ENCODE measurements at regions not wholly inside any gene's neighbourhood (a gene's known extent, or its start where the extent isn't known, plus 50 kb on each side); places are given as distances from the start of the nearest gene placed in this dataset.

DNA sequence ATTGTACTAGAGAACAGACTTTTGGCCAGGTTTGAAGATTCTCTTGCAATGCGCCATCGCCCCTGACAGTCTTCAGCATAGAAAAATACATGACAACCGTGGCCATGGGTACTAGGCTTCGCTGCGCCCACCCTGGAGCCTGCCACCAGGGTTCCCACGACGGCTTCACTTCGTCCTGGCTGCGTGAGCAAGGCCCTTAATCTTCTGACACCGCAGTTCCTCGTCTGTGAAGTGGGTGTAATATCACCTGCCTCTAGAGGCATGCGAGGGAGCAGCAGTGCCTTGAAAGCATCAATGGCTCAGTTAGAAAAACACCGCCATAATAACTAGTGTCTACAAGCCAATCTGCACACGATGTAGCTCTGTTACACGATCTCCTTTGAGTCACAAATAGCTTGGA lies 175.2 kb upstream of the HS6ST1 start:
- Histone ChIP-seq H3K4me1 (peaks cover 0 to 14% of the 10 kb centered on the region in 2 donors), H3K27ac (no peak overlapping the region)
- DNase-seq (ENCODE audit: low spot score in 2 of 2), result peak in 1 of 2 donors; percentile 42

DNA sequence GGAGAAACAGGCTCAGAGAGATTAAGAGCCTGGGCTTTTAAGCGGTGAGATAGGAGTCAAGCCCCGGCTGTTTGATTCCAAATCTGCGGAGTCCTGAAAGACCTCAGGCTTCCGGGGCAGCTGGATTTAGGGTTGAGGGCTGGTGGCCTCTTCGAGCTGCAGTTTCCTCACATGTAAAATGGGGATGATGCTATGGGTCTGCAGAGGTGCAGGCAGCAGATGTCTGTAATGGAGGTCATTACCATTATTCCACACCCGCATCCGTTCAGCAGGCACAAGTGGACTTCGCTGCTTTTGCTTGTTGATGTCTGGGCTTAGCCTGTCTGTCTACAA lies 175.6 kb upstream of the HS6ST1 start:
- peak in 1 of 2 donors; percentile 46 for DNase-seq (ENCODE audit: low spot score in 2 of 2)
- intact Hi-C loops (cut with DNase I), result no loop called here
- no peaks in the 10 kb centered on the region for H3K36me3 ChIP-seq
- peak overlapping the region; percentile 8 to 35 for H3K4me3 ChIP-seq
- no peak overlapping the region for H3K27ac ChIP-seq
- H3K4me1 ChIP-seq, result peaks cover 0 to 14% of the 10 kb centered on the region in 2 donors
- H3K9me3 ChIP-seq, result no peaks in the 10 kb centered on the region
- H3K27me3 ChIP-seq, result no peaks in the 10 kb centered on the region
- TF ChIP-seq, protein P1, sequence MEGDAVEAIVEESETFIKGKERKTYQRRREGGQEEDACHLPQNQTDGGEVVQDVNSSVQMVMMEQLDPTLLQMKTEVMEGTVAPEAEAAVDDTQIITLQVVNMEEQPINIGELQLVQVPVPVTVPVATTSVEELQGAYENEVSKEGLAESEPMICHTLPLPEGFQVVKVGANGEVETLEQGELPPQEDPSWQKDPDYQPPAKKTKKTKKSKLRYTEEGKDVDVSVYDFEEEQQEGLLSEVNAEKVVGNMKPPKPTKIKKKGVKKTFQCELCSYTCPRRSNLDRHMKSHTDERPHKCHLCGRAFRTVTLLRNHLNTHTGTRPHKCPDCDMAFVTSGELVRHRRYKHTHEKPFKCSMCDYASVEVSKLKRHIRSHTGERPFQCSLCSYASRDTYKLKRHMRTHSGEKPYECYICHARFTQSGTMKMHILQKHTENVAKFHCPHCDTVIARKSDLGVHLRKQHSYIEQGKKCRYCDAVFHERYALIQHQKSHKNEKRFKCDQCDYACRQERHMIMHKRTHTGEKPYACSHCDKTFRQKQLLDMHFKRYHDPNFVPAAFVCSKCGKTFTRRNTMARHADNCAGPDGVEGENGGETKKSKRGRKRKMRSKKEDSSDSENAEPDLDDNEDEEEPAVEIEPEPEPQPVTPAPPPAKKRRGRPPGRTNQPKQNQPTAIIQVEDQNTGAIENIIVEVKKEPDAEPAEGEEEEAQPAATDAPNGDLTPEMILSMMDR (IDR thresholded peaks at IDR 0.05), result no peak

More for the DNA sequence above, 175.2 kb upstream of the HS6ST1 start:
- intact Hi-C loops (cut with DNase I), result no loop called here
- Histone ChIP-seq H3K9me3 (no peaks in the 10 kb centered on the region), H3K4me3 (peak overlapping the region in 1 of 2 donors; percentile 35), H3K27me3 (no peaks in the 10 kb centered on the region), H3K36me3 (no peaks in the 10 kb centered on the region)
- TF ChIP-seq, protein P1 (IDR thresholded peaks at IDR 0.05), result no peak

DNA sequence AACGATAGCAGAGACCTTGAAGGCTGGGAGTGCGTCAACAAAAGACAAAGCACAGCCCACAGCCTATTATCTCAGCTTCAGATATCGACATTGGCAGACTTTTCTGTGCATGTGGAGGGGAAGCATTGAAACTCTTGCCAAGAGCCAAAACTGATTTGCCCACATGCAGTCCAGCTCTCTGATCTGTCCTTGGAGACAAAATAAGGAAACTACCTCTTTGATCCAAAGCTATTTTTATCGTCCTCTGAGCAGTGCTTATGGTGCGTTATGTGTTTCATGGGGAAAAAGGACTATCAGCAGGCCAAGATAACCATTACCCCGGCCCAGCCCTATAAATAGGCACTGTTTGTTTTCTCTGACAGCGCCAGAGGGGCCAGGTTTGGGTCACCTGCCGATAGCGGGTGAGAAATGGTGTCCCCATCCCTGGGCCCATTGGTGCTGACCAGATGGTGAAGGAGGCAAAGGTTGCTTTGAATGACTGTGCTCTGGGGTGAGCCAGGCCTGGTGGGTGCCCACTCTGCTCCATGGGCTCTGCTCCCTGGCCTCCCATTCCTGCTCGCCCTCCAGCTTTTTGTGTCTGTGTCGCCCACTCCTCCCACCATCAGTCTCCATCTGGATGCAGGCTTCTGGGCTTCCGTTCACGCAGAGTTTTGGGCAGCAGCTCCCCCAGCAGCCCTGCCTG lies 176.1 kb upstream of the HS6ST1 start:
- H3K4me3 ChIP-seq, result peak overlapping the region; percentile 8 to 35
- H3K27ac ChIP-seq, result no peak overlapping the region
- intact Hi-C loops (cut with DNase I), result no loop called here

DNA sequence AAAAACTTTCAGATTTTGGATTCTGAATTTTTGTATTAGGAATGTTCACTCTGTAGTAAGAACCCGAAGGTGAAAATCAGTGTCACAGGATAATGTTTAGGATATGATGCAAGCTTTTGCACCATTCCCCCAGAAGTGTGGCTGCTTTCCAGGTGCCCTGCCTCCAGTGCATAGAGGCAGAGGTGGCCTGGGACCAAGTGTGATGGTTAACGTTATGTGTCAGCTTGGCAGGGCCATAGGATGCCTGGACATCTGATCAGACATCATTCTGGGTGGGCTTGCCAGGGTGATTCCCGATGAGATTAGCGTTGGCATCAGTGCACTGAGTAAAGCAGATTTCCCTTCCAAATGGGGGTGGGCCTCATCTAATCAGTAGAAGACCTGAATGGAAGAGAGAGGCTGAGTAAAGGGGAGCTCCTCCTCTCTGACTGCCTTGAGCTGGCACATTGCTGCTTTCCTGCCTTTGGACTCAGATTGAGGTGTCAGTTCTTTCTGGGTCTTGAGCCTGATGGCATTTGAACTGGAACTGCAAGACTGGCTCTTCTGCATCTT lies 177.4 kb upstream of the HS6ST1 start:
- peak in 1 of 2 donors; percentile 35 for DNase-seq (ENCODE audit: low spot score in 2 of 2)

More for the DNA sequence above, 176.1 kb upstream of the HS6ST1 start:
- Histone ChIP-seq H3K36me3 (no peaks in the 10 kb centered on the region), H3K9me3 (no peaks in the 10 kb centered on the region), H3K27me3 (no peaks in the 10 kb centered on the region), H3K4me1 (peaks cover 0 to 14% of the 10 kb centered on the region in 2 donors)
- TF ChIP-seq, protein P1 (IDR thresholded peaks at IDR 0.05), result no peak
- peak in 1 of 2 donors; percentile 42 for DNase-seq (ENCODE audit: low spot score in 2 of 2)

DNA sequence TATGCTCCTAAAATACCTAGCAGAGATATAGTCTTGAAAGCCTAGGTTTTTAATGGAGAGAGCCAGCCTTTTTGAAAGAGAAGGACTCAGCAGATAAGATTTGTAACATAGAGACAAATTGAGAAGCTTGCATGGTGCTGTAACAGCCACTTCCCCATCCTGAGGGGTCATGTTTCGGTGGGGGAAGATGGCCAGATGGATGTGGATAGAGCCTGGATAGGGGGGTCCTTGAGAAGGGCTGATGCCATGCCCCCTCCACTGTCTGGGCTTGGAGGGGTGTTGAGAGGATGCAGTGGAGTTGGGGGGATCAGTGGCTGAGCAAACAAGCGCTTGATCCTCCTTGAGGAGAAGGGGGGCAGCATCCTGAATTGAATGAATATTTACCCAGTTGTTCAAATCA lies 178.0 kb upstream of the HS6ST1 start:
- peaks cover 0 to 14% of the 10 kb centered on the region in 2 donors for H3K4me1 ChIP-seq
- no peaks in the 10 kb centered on the region for H3K27me3 ChIP-seq
- H3K4me3 ChIP-seq, result no peak overlapping the region
- no peaks in the 10 kb centered on the region for H3K36me3 ChIP-seq
- H3K9me3 ChIP-seq, result no peaks in the 10 kb centered on the region
- no peak overlapping the region for H3K27ac ChIP-seq
- intact Hi-C loops (cut with DNase I), result no loop called here
- DNase-seq (ENCODE audit: low spot score in 2 of 2), result peak in 1 of 2 donors; percentile 7
- TF ChIP-seq, protein P1 (IDR thresholded peaks at IDR 0.05), result no peak

More for the DNA sequence above, 177.4 kb upstream of the HS6ST1 start:
- Histone ChIP-seq H3K4me3 (no peak overlapping the region), H3K36me3 (no peaks in the 10 kb centered on the region), H3K9me3 (no peaks in the 10 kb centered on the region), H3K27ac (no peak overlapping the region), H3K4me1 (peaks cover 0 to 14% of the 10 kb centered on the region in 2 donors), H3K27me3 (no peaks in the 10 kb centered on the region)
- intact Hi-C loops (cut with DNase I), result no loop called here
- TF ChIP-seq, protein P1 (IDR thresholded peaks at IDR 0.05), result no peak
